GM18867 (cell line): ENCODE measurements at regions not wholly inside any gene's neighbourhood (a gene's known extent, or its start where the extent isn't known, plus 50 kb on each side); places are given as distances from the start of the nearest gene placed in this dataset.

Experiments
- ATAC-seq: cut with Tn5 transposase; IDR thresholded peaks from one replicate; pipeline ENCODE4 v1.9.1; 2021; ENCODE audit warnings: mild to moderate bottlenecking, moderate library complexity; ENCODE audit not compliant: unreplicated experiment

DNA sequence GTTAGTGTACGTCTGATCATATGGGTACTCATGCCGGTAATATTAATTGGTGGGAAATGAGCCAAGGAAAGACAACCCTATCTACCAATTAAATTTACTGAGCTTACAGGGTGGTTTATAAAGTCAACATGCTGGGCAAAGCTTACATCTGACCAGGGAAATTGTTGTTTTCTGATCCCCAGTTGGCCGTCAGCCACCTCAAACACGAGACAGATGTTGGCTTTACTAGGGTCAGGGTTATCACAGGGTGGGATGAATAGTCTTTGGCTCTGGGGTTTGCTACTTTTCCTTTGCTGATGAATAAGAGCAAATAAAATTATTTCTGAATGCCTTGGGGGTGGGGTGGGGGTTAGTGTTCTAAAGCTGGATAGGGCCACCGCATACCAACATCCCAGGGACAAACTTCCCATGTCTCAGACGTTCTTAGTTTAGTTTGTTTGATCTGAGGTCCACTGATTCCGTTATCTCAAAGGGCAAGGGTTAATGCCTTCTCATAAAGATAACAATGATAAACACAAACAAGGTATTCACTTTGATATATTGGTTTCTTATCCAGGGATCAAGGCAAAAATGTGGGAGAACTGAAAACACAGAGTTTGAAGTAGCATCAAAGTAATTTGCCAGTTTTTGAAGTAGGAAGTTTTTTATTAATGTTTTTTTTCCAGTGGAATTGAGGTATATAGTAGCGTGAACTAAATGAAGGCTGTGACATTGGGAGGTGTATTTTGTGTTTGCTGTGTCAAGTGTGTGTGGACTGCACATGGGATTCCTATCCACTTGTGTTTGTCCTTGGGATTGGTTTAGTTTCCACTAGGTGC lies 109.1 kb upstream of the RPS23 start:
- ATAC-seq = no peak

DNA sequence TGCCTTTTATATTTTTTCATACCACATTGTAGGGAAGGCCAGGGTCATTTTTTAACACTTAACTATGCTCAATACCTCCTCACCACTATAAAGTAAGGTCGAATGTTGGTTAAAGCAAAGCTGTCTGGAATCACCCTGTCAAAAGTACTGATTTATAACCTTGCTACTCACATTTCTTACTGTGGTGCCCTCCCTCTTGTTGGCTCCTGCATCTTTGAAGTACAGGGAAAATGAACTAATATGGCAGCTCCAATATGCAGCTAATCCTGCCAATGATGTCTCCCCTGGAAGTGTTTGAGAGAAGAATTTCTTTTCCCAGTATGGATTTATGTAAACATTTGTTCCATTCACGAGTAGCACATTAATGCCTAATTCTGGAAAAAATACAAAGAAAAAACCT lies 108.4 kb upstream of the RPS23 start:
- no peak for ATAC-seq

DNA sequence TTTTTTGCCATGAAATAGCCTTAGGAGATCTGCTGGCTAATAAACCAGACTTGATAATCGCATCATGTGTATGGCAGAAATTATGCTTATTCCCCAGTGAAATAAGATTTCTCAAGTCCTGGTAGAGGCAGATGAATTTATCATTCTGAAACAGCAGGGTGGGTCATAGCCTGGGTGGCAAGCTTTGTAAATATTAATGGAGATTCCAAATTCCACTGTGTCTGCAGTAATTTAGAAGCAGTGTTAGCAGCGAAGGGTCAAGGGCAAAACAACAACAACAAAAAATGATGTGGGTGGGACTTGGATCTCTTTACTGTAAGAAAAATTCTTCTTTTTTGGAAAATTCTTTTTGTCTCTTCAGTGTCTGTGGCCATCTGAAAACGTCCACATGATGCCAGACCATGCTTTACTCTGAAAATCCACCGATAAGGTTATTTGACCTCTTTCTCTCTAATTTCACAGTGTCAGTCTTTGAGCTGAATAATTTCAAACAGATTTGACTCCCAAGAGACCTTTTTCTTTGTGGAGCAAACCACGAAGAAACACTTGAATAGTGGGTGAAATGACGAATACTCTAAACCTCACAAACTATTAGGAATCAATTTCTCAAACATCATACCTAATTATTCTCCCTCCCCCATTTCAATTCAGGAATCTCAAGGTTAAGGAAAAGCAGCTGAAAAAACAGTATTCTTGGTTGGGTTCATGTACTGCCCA lies 106.0 kb upstream of the RPS23 start:
- no peak for ATAC-seq

DNA sequence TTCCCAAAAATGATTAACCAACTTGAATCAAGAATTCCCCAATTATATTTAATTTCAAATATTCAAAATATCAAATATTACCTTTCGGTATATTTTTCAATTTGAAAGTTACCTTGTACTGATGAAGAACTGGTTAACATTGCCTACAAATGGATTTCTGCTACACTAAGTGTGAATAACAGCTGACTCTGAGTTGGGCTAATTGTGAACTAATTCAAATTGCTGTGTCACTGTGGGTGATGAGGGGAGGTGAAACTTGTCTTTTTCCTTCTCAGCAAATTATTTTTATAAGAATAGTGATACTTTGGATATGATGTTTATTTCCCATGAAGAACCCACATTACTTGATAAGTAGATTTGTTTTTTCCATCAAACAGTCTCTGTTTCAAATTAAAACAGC lies 103.4 kb upstream of the RPS23 start:
- no peak for ATAC-seq

DNA sequence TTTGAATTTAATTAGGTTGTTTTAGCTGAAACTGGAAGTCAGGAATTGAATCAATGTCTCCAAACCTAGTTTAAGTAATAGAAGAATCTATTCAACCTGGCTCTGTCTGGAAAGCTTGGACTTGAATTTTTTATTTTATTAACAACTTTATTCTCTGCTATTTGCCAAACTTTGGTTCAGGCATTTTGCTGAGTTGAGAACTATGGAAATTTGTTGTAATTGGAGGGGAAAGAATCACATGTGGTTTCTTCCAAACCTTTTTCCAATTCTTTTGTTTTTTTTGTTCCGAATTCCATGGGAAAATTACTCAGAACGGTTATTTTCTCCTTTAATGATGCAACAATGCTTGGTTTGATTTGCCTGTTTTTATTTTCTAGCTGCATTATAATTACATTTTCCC lies 98.2 kb upstream of the RPS23 start:
- ATAC-seq = no peak

DNA sequence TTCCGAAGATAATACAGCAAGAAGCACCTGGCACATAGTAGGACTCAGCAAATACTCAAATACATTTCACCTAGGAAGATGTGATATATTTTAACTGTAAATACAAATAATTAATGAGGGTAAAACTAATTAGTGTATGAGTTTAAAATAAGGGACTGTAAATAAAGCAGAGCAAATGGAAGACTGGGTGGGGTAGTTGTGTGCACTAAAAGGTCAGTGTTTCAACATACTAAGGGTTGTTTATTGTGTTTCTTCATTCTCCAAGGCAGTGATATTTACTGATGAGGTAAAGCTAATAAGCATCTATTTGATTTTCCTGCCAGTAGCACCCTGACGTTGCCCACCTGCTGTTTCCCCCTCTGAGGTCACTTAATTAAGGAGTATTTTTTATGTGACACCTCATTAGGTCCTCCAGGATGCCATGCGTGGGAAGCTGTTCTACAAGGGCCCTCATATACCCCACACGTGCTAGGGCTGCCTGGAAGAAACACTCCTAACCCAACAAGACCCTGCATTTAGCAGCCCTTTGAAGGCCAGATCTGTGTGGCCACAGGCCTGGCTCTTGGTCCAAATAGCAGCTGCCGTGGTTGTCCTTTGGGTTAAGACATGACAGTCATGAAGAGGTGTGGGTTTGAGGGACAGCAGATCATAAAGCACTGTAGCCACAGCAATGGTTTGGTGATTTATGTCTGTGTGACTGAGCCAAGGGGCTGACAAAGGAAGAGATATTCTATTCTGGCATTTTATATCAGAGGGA lies 97.5 kb upstream of the RPS23 start:
- ATAC-seq = no peak

DNA sequence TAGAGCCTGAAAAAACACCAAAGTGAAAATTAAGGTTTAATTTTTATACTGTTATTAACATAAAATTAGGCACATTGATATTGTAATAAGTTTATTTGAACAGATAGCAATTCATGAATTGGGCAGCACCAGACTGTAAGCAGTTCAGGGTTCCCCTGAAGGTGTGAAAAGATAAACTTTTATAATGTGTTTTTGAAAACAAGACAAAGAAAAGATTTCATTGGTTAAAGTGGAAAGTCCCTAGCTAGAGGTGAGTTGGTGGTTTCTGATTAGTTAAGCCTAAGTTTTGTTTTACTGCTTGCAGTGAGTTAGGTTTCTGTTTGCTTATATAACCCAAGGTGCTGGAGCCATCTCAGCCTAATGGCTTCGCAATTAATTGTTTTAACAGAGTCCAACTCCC lies 96.5 kb upstream of the RPS23 start:
- peak; percentile 59 for ATAC-seq

DNA sequence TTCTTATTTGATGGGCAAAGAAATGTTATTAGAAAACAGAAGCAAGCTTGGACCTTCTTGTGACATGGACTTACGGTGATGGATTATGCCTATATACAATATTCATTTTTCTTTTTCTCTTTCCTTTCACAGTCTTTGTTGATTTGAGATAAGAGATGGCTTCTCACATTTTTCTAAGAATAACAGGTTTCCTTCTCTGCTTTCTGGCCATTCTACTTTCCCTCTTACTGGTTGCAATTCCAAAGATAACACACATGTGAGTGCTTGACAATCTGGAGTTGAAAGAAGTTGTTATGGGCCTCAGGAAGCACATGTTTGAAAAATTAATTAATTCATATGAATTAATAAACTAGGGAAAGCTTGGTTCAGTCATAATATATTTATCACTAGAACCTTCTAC lies 89.8 kb upstream of the RPS23 start:
- ATAC-seq = no peak

DNA sequence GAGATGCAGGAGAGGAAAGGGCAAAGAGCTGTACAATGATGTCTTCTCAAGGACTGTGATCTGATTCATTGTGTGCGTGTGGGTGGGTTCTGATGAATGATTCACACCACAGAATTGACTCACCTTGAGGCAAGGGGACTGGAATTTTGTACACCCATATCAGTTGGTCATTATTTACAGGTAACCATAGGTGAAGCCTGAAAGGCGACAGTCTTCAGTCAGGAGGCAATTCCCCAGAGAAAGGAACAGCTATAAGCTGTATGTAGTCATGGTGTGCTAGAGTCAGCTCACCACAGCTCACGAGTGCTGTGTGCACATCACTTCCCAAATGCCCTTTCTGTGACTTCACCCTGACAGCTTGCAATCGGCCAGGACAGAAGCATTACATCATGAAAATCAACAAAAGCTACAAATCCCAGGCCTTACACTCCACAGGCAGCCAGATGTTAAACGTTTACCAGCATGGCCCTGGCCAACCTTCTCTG lies 87.6 kb upstream of the RPS23 start:
- ATAC-seq = peak; percentile 47

DNA sequence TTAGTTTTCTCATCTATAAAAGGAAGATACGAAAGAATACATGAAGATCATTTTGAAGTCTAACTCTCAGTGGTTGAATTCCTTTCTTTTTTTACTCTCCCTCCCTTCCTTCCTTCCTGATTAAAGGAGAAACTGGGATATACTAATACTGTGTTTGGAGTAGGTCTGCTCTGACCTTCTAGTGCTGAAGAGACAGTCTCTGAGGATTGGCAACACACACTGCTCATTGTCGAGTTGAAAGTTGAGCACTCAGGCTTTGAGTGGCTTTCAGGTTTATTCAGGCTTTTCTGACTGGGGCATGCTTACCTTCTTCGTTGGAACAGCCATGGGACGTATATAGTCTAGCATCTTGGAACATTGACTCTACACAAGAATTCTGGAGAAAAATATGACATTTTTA lies 86.9 kb upstream of the RPS23 start:
- no peak for ATAC-seq

DNA sequence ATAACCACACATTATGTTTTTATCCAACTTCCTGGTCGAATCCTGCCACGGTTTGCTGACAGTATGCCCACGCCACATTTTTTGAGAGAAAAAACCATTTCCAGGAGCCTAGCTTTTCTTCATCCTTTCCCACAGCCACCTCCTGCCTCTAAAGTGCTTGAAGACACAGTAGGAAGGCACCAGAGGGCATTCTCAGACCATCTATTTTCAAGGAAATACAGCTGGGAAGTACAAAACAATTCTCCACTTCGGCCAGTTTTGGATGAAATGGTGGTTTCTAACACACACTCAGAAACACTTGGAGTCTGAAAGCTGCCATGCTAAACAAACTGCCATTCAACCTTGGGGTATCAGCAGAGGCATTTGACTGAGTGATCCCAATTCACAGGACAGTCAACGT lies 86.3 kb upstream of the RPS23 start:
- ATAC-seq = no peak

DNA sequence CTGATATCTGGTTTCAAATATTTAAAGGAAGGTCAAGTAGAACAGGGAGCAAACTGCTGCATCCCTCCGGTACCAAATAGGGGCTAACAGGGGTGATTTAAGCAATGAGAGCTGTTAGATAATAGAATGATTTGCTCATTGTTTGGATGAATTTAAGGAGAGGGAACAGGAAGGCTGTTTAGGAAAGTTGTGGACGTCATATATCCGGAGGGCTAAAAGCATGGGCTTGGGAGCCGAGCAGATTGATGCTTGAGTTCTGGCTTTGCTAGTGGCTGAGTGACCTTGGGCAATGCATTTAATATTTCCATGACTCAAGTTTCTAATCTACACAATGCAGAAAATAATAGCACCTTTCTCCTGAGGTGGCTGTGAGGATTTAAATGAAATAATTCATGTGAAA lies 85.4 kb upstream of the RPS23 start:
- ATAC-seq = no peak

DNA sequence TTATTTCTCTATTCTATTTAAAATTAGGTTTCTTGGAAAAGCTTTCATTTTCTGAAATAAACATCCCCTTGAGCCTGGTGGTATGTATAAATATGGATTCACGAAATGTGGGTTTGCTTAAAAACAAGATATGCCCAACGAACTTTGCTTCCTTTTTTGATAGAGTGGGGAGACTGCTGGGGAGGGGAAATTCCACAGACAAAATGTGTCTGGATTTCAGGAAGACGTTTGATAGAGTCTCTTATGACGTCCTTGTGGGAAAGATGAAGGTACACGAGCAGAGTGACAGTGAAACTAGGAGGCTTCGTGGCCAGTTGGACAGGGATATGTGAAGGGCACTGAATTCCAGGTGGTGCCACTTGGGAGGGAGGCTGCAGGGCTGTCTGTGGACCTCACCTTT lies 84.5 kb upstream of the RPS23 start:
- no peak for ATAC-seq

DNA sequence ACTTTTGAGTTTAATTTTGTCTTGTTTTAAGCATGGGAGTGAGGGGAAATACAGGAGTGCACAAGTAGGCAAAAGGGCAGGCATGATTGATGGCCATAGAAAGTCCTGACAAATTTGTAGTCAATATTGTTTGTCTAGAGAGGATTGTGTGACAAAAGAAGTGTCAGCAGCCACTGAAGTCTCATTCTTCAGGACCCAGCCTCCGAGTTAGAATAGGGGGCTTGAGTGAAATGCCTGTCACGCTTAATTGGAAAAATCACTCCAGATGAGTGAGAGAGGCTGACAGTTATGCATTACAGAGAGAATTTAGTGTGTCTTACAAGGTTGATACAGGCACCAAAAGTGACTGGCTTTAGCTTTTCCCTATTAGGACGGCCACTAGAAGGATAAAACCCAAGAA lies 81.9 kb upstream of the RPS23 start:
- ATAC-seq = no peak

DNA sequence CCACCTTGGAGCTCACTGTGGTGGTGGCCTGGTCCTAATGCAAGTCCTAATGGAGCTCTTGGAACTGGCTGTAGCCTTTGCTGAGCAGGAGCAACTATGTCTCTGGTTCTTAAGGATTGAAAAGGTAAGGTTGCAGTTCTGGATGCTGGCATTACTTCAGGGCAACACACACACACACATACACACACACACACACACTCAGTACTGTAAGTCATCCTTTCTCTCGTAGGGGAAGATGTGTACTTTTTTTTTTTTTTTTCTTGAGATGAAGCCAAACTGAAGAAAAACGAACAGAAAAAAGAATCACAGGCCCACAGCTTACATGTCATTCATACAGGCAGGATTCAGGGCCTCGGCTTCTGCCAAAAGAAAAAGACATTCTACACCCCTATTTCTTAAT lies 81.1 kb upstream of the RPS23 start:
- no peak for ATAC-seq

DNA sequence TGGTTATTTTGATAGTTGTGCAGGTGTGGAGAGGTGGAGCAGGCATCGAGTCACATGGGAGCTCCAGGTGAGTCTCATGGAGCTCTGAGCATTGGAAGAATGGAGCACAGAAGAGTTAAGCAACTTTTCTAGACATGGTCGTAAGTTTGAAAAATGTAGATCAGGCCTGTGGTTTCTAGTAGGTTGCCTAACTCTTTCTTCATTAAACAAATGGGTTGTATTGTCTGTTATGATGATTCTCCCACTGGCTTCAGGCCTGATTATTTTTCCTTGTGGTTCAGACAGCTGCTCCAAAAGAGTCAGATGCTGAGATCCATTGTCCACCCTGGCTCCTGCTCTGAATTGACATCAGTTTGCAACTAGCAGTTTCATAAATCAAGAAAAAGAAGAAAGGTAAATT lies 80.3 kb upstream of the RPS23 start:
- ATAC-seq = no peak

DNA sequence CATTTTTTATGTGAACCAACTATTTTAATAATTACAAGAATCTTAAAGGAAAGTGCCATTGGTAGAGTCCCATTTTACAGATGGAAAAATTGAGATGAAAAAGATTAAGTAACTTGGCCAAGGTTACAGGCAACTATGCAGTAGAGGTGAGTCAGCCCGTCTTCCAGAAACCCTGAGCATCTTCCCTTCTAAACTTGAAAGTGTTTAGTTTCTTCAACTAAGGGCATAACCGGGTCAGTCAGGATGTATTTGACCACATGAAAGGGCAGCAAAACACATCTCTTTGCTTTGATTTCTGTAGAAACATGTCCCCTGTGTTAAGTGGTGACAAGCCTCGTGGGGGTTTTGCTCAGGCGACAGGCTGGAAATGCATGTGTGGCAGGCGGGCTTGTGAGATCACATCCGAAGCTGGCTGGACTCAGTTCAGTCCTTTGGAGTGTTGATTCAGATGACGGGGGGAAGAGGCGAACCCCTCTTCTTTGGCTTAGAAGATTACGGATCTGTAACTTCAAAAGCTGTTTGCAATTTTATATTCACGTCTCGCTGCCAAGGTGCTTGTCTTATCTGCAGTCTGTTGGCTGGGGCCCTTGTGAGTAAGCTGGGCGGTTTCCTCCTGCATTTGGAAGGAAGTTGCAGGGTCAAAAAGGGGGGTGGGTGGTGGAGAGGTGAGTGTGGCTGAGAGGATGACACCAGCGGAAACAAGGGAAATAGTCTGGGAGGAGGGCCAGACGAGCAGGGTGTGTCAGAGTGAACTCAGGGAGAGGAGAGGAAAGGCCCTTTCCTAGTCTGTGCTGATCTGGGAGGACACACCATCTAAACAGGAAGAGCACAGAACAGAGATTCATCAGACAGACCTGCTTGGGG lies 78.9 kb upstream of the RPS23 start:
- ATAC-seq = peak; percentile 67

DNA sequence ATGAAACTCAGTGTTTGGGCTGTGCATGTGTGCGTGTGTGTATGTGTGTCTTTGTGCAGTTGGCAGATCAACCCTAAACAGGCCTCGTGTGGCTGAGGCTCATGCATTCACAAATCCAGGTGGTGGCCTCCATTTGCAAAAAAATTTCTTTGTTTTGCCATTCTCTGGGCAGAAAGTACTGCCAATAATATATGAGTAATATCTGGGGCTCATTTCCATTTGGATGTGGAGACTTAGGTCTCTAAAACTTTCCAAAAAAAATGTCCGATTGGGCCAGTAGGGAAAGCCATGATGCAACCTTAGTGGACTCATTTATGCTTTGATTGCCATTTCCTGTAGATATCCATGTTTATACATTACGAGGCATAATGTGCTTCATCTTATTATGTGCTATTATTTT lies 77.9 kb upstream of the RPS23 start:
- no peak for ATAC-seq

DNA sequence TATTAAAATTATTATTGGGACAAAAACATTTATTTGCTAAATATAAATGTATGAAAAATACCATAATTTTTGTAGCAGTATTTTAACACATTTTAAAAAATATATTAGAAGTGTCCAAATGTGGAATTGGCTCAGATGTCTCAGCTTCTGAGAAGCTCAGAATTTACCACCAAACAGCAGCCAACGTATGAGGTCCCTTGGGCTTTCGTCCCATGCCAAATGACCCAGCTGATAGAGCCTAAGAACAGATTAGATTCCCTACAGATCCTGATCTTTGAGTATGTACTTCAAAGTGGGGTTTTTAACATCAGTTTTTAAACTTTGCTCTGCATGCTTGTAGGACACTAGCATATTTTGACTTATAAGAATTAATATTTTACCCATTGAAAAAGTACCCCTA lies 77.3 kb upstream of the RPS23 start:
- ATAC-seq = no peak

DNA sequence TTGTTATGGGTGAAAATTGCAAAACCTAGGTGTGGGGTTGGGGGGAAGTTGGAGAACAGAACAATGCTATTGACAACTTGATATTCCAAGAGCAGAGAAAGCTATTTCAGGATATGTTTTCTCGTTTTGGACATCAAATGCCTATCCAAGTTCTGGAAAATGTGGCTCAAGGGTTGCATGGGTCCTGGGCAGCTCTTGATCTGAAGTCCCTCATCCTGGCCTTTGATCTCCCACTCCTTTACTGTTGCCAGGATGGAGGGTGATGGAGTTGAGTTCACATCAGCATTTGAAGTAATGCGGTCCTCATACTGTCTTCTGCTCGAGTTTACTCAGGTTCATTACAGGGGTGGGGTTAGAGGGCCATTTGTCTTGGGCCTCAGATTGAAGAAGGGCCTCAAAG lies 76.9 kb upstream of the RPS23 start:
- no peak for ATAC-seq

DNA sequence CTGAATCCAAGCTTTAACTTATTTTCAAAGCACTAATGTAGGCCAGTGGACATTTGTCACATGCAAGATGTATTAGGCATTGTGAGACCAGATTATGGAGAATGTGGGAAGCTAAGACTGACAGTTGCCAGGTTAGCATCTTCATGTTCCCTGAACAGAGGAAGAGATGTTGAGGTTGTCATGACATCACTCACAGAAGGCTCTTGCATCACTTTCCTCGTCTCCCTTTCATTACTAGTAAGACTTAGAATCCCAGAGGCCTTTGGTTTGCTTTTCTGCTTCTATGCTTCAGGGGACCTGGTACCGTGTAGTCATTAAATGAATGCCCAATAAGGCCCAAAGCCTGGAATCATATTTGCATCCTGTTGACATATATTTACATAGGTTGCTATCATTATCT lies 76.4 kb upstream of the RPS23 start:
- no peak for ATAC-seq
